ENCODE measurements at regions not wholly inside any gene's neighbourhood (a gene's known extent, or its start where the extent isn't known, plus 50 kb on each side); places are given as distances from the start of the nearest gene placed in this dataset.

- no peak for TF ChIP-seq POLR2A (IDR thresholded peaks at IDR 0.05)
- TF ChIP-seq, protein P1, sequence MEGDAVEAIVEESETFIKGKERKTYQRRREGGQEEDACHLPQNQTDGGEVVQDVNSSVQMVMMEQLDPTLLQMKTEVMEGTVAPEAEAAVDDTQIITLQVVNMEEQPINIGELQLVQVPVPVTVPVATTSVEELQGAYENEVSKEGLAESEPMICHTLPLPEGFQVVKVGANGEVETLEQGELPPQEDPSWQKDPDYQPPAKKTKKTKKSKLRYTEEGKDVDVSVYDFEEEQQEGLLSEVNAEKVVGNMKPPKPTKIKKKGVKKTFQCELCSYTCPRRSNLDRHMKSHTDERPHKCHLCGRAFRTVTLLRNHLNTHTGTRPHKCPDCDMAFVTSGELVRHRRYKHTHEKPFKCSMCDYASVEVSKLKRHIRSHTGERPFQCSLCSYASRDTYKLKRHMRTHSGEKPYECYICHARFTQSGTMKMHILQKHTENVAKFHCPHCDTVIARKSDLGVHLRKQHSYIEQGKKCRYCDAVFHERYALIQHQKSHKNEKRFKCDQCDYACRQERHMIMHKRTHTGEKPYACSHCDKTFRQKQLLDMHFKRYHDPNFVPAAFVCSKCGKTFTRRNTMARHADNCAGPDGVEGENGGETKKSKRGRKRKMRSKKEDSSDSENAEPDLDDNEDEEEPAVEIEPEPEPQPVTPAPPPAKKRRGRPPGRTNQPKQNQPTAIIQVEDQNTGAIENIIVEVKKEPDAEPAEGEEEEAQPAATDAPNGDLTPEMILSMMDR (IDR thresholded peaks at IDR 0.05): no peak
Measured at GRCh38 chr3:25281041-25281731, 146.9 kb upstream of the RARB start.

All from testis (tissue), 2 donors.